ENCODE measurements at regions not wholly inside any gene's neighbourhood (a gene's known extent, or its start where the extent isn't known, plus 50 kb on each side); places are given as distances from the start of the nearest gene placed in this dataset.
A peak's percentile ranks its signal among the peaks of the same experiment; 100 is the strongest.

GRCh38 chr18:68520406-68521075 is 194.4 kb downstream of the TMX3 start:
- no peak for DNase-seq

DNA sequence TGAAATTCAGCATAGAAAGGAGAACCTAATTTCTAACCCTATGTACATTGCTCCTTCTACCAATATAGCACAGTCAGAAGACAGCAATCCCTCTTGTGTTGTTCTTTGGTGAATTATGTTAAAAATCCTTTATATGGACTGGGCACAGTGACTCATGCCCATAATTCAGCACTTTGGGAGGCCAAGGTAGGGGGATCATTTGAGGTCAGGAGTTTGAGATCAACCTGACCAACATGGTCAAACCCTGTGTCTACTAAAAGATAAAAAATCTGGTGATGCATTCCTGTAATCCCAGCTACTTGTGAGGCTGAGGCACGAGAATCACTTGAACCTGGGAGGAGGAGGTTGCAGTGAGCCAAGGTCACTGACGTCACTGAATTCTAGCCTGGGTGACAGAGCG is 195.6 kb downstream of the TMX3 start:
- DNase-seq, result no peak

- no peak for DNase-seq
Observed at GRCh38 chr18:68509902-68510301, 205.0 kb downstream of the TMX3 start.

DNA sequence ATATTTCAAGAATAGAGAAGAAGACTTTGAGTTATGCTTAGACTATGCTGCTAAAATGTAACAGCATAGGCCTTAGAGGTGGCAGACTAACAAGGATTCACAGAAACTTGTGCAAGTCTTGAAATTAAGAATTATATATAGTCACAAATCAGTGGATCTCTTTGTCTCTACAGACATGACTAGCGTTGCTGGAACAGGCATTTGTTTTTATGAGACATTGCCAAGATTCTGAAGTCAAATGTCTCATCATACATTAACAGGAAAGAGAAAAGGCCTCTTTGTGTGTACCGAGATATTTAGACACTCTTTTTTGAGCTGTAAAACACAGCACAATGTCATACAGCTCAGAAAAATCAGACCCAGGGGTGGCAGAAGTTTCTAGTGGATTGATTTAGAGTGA is 207.1 kb downstream of the TMX3 start:
- DNase-seq, result no peak

GRCh38 chr18:68505178-68505574 is 209.7 kb downstream of the TMX3 start:
- no peak for DNase-seq

DNA sequence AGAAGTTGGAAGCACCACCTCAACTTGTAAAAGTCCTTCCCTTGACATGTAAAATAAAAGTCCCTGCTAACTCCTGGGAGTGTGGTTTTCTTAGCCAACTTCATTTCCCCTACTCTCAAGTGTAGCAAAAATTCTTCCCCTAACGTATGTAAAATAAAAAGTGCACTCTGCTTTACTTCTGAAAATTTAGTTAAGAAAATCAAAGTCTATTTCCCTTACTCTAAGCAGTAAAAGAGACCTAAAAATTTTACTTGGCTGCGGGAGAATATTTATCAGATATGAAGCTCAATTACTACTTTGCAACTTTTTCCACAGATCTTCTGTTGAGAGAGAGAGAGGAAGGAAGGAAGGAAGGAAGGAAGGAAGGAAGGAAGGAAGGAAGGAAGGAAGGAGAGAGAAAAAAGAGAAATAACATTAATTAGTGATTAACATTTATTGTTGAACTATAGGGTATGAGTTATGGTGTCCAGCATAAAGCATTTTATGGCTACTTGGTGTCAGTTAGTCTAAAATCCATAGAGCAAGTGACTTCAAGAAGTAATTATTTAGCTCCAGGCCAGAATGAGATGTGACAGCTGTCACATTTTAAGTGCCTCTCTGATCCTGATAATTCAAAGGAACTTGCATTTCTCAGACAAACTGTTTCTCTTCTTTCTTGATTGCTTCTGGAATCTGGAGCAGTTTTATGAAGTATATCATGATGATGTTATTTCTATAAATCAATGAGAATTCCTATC is 210.3 kb downstream of the TMX3 start:
- no peak for DNase-seq

DNA sequence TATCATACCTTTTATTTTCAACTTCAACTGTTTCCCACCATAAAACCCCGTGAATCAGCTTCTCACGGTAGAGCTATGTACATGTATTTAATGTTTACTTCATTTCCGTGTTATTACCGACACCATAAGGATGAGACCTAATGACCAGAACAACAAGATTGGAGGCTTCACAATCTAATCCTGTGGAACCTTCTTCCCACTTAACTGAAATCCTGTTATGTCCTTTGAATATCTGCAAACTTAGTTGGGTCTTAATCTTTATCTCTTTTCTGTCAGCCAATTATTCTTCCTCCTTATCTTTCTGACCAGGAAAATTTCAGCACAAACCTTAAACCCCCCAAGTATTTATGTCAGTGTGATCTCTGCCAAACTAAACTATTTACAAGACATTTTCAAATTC is 214.4 kb downstream of the TMX3 start:
- no peak for DNase-seq

- DNase-seq, result no peak
Observed at GRCh38 chr18:68499141-68499540, 215.8 kb downstream of the TMX3 start.

GRCh38 chr18:68498636-68499035 is 216.3 kb downstream of the TMX3 start:
- no peak for DNase-seq

GRCh38 chr18:68498185-68498584 is 216.7 kb downstream of the TMX3 start:
- DNase-seq, result no peak

- no peak for DNase-seq
Observed at GRCh38 chr18:68494802-68495581, 219.9 kb downstream of the TMX3 start.

- DNase-seq, result no peak
Observed at GRCh38 chr18:68489013-68489792, 225.7 kb downstream of the TMX3 start.

- no peak for DNase-seq
Observed at GRCh38 chr18:68484241-68484640, 230.7 kb downstream of the TMX3 start.

DNA sequence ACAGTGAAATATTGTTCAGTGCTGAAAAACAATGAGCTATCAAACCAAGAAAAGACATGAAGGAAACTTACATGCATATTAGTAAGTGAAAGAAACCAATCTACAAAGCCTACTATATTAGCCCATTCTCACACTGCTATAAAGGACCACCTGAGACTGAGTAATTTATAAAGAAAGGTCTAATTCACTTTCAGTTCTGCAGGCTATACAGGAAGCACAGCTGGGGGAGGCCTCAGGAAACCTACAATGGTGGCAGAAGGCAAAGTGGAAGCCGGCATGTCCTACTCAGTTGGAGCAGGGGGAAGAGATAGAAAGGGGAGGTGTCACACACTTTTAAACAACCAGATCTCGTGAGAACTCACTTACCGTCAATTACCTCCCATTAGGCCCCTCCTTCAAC is 232.1 kb downstream of the TMX3 start:
- DNase-seq, result no peak

DNA sequence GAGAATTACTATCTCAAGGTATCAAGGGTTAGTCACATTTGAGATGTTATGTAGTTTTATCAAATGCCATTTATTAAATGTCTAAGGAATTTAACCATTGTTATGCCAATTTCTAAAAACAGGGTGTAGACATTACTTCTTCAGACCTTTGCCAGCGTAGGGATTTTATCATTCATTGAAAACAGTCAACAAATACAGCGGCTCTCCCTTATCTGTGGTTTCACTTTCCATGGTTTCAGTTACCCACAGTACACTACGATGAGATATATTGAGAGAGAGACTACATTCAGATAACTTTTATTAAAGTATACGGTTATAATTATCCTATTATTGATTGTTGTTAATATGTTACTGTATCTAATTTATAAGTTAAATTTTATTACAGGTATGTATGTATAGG is 234.7 kb downstream of the TMX3 start:
- DNase-seq, result no peak

- no peak for DNase-seq
Observed at GRCh38 chr18:68478246-68478645, 236.7 kb downstream of the TMX3 start.

GRCh38 chr18:68475883-68476282 is 239.0 kb downstream of the TMX3 start:
- no peak for DNase-seq

DNA sequence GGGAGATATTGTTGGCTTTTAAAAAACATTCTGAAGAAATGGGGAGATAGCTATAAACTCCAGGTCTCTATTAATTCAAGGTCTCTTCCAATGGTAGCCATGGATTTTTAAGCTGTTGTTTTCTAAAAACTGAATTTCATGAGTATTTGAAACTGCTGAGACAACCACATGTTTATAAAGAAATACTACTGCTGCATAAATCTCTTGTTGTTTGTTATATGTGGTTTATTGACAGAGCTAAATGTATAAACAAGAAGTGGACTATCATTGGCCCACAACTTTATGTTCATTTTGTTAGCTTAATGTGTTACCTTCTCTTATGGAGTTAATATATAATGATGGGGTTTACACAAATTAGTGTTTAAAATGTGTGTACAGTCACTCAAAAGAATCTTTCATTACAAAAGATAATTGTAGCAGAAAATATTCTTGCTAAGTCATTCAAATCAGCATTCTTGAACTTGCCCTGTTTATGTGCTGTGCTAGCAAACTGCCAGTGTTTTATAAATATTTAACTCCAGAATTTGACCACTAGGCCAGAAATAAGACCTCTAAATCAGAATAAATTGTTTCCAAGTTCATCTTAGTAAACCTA is 242.1 kb downstream of the TMX3 start:
- DNase-seq, result no peak

DNA sequence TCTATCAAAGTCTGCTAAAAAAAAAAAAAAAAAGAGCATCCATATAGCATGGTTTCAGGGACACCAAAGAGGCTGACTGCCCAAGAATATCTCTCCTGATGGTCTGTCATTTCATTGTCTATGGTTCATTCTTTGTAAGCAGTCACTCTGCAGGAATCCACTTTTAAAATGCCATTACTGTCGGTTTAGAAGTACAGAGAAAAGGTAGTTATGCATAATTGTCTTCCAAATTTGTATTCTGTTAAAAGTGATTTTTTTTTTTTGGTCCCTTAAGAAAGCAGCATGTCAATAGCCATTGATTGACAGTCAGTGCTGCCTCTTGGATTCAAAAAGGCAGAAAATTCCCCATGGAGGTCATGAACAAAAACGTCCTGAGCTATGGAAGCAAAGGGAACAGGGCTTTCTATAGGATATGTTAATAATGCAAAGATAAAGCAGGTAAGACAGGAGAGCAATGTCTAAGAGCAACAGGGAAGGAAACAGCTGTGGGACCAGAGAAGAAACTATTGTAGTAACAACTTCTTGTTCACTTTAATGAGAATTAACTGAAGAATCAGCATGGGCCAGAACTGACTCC is 245.8 kb downstream of the TMX3 start:
- DNase-seq, result no peak

- peak; percentile 45 for DNase-seq
Observed at GRCh38 chr18:68467957-68468356, 247.0 kb downstream of the TMX3 start.

DNA sequence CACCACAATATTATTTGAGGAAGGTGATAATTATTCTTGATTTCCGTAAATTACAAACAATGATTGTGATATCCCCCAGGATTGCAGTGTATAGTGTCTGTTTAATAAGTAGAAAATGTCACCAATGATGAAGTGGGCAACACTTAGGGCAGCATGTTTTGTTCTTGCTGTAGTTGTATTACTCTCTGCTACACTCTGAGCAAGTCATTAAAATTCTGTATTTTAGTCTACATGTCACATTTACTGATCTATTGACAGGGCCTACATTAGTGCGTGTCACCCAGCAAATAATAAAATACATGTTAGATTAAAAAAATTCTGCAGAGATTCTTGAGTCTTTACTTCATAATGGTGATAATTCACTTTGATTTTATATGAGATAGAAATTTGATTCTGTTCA is 247.6 kb downstream of the TMX3 start:
- DNase-seq, result no peak

DNA sequence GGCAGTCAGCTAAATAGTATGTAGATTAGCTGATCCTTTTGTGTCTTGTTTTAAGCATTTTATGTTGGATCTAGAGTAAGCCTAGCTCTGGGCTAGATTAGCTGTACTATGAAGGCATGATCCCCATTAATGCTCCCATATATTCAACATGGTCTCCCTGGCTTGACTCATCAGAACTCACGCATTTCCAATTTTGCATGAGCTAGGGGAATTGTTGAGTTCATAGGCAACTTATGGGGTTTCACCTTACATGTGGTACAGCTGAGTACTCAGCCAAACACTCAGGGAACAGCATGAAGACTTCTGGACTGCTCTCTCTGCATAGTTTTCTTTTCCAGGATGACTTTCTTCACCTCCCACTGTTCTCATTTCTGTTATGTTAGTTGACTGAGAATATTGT is 248.2 kb downstream of the TMX3 start:
- DNase-seq, result no peak

Data from NCI-H510A (cell line).